GM12878 (cell line): ENCODE measurements at regions not wholly inside any gene's neighbourhood (a gene's known extent, or its start where the extent isn't known, plus 50 kb on each side); places are given as distances from the start of the nearest gene placed in this dataset.

Experiments used
- ATAC-seq: fragments of 200-7000 bp; cut with Tn5 transposase; 3 replicates; pipeline ENCODE4 v1.9.1; 2020; ENCODE audit warnings: mild to moderate bottlenecking, moderate library complexity
- BruUV-seq: library from RNA; stranded (reverse); fragments of 400-500 nt; replicated peaks from 2 replicates; lab custom pipeline; 2021; lab: Mats Ljungman, UMichigan
- CTCF ChIA-PET: fragments of 300-600 bp; sonication (Branson Sonifier 250); formaldehyde crosslinking; extraction: SDS; loops from one replicate; lab custom pipeline; 2021; ENCODE audit warnings: inconsistent platforms; lab: Yijun Ruan, JAX
- POLR2A ChIA-PET: fragments of 350-600 bp; formaldehyde crosslinking; extraction: SDS; loops from one replicate; lab custom pipeline; 2021; ENCODE audit warnings: inconsistent platforms; lab: Charles Lee
- RAD21 ChIA-PET: fragments of 300-600 bp; sonication (Branson Sonifier 250); formaldehyde crosslinking; loops from one replicate; lab custom pipeline; 2023; ENCODE audit warnings: antibody characterized with exemption; ENCODE audit not compliant: unreplicated experiment; lab: Charles Lee
- SMC1A ChIA-PET: fragments of 300-600 bp; sonication (Branson Sonifier 250); formaldehyde crosslinking; loops from one replicate; lab custom pipeline; 2023; ENCODE audit not compliant: unreplicated experiment, uncharacterized antibody; lab: Charles Lee
- DNase-seq: peaks from one replicate; pipeline ENCODE4 v3.0.0-alpha.2; 2011; ENCODE audit warnings: low read depth, low spot score
- FAIRE-seq: peaks from 3 replicates; lab custom pipeline; 2011; peaks lifted over from hg19 to GRCh38; lab: Jason Lieb, UNC
- H2AFZ ChIP-seq: 2 replicates; pipeline ENCODE4 v1.6.0; 2011; ENCODE audit warnings: low read depth, low read length, control low read depth; ENCODE audit not compliant: control insufficient read depth
- H3K27ac ChIP-seq: 2 replicates; pipeline ENCODE4 v1.5.1; 2011; ENCODE audit warnings: control low read depth; ENCODE audit not compliant: control insufficient read depth, insufficient read depth
- H3K27me3 ChIP-seq, 2 experiments: replicated peaks in 1 of 2; 2 replicates each; pipeline versions ENCODE4 v1.6.0 to v1.6.1; 2011; ENCODE audit warnings: low read length in 1 of 2; ENCODE audit not compliant: control insufficient read depth in 2 of 2, insufficient read depth in 2 of 2
- H3K36me3 ChIP-seq, 2 experiments: 2 replicates each; pipeline ENCODE4 v1.5.1; 2011; ENCODE audit warnings: low read length in 1 of 2; ENCODE audit not compliant: control insufficient read depth in 2 of 2, insufficient read depth in 2 of 2
- H3K4me1 ChIP-seq: 2 replicates; pipeline ENCODE4 v1.6.1; 2011; ENCODE audit warnings: mild to moderate bottlenecking, low read length, moderate library complexity, mixed read lengths; ENCODE audit not compliant: control insufficient read depth, insufficient read depth
- H3K4me2 ChIP-seq: 2 replicates; pipeline ENCODE4 v1.6.0; 2011; ENCODE audit warnings: control low read depth; ENCODE audit not compliant: control insufficient read depth, insufficient read depth
- H3K4me3 ChIP-seq: fragments of 200-600 bp; sonication (generic); 2 replicates; pipeline ENCODE4 v1.5.1; 2016
- H3K79me2 ChIP-seq: 2 replicates; pipeline ENCODE4 v1.6.0; 2011; ENCODE audit warnings: low read length; ENCODE audit not compliant: control insufficient read depth, insufficient read depth
- H3K9ac ChIP-seq: 2 replicates; pipeline ENCODE4 v1.8.0; 2011; ENCODE audit warnings: low read length, control low read depth, mixed read lengths; ENCODE audit not compliant: control insufficient read depth, insufficient read depth
- H3K9me3 ChIP-seq: replicated peaks from 3 replicates; pipeline ENCODE4 v1.5.1; 2011; ENCODE audit warnings: mild to moderate bottlenecking, low read length; ENCODE audit not compliant: control insufficient read depth, insufficient read depth
- H4K20me1 ChIP-seq: 2 replicates; pipeline ENCODE4 v1.6.0; 2011; ENCODE audit not compliant: control insufficient read depth, insufficient read depth
- CBX3 ChIP-seq: fragments of 200-600 bp; sonication (generic); IDR thresholded peaks from 2 replicates; pipeline ENCODE4 v1.6.1; 2016; ENCODE audit warnings: low read depth, borderline replicate concordance
- CHD2 ChIP-seq: IDR thresholded peaks from 2 replicates; pipeline ENCODE4 v1.6.1; 2011; ENCODE audit warnings: low read depth, low read length, improper control_type of control experiment, borderline replicate concordance
- EP300 ChIP-seq, 2 experiments: fragments of 150-350 bp in 1 of 2; IDR thresholded peaks; 2 replicates each; pipeline ENCODE4 v1.6.1; 2011 to 2012; ENCODE audit warnings: low read depth in 2 of 2, low read length in 2 of 2, borderline replicate concordance in 1 of 2, improper control_type of control experiment in 1 of 2, inconsistent platforms in 1 of 2; ENCODE audit not compliant: control insufficient read depth in 1 of 2
- EZH2 ChIP-seq: IDR thresholded peaks from 2 replicates; pipeline ENCODE4 v1.6.1; 2012; ENCODE audit warnings: low read depth, mild to moderate bottlenecking, control low read depth, inconsistent platforms, low read length, borderline replicate concordance; ENCODE audit not compliant: control insufficient read depth
- HCFC1 ChIP-seq: fragments of 150-350 bp; IDR thresholded peaks from 2 replicates; pipeline ENCODE4 v1.6.1; 2014; ENCODE audit warnings: low read length
- HDAC2 ChIP-seq: fragments of 200-600 bp; sonication (generic); IDR thresholded peaks from 2 replicates; pipeline ENCODE4 v1.6.1; 2017
- HDGF ChIP-seq: fragments of 450-650 bp; IDR thresholded peaks from 2 replicates; pipeline ENCODE4 v1.6.1; 2016; ENCODE audit warnings: antibody characterized with exemption
- NR2C2 ChIP-seq: IDR thresholded peaks from 2 replicates; pipeline ENCODE4 v1.6.1; 2011; ENCODE audit warnings: borderline replicate concordance, low read depth; ENCODE audit not compliant: control insufficient read depth, insufficient read length
- RUNX3 ChIP-seq: IDR thresholded peaks from 2 replicates; pipeline ENCODE4 v1.6.1; 2012; ENCODE audit warnings: low read length, inconsistent platforms
- TAF1 ChIP-seq: IDR thresholded peaks from 2 replicates; pipeline ENCODE4 v1.6.1; 2011; ENCODE audit warnings: mild to moderate bottlenecking, low read depth, low read length, borderline replicate concordance
- ZBED1 ChIP-seq: IDR thresholded peaks from 2 replicates; pipeline ENCODE4 v1.6.1; 2016; ENCODE audit warnings: borderline replicate concordance
- ZNF687 ChIP-seq: fragments of 450-650 bp; IDR thresholded peaks from 2 replicates; pipeline ENCODE4 v1.6.1; 2017; ENCODE audit warnings: mild to moderate bottlenecking, moderate library complexity
- WGBS: methylation state at CpG from one replicate; pipeline ENCODE4 v1.1.6; 2016; ENCODE audit warnings: low lambda C conversion rate; ENCODE audit not compliant: insufficient replicate concordance, insufficient coverage; ENCODE audit errors: missing lambda C conversion rate; 5-methylcytosine and 5-hydroxymethylcytosine counted together
- in situ Hi-C: fragments of 300-500 bp; cut with MboI; formaldehyde crosslinking; loops from 9 replicates; pipeline ENCODE4 v1.14.3; 2018; ENCODE audit warnings: mixed read lengths
- intact Hi-C: fragments of 100-400 bp; cut with micrococcal nuclease; formaldehyde crosslinking; loops from one replicate; pipeline ENCODE4 v1.14.2; 2022; ENCODE audit not compliant: unreplicated experiment

- no peaks in the 10 kb centered on the region; a peak in 1 of 4 replicates for H3K27me3 ChIP-seq
- no peak overlapping the region for H3K4me2 ChIP-seq
- no peak overlapping the region for H3K9ac ChIP-seq
- ChIA-PET POLR2A (no interaction called here), SMC1A (no interaction called here), RAD21 (interaction anchor here (0.6 kb wide), 1 partner anchor 181 kb away, joined by 3 read pairs; no protein-coding TSS in a partner anchor), CTCF (interaction anchor here (1.5 kb wide), 1 partner anchor 15 kb away, joined by 4 read pairs; no protein-coding TSS in a partner anchor)
- H3K9me3 ChIP-seq = no peaks in the 10 kb centered on the region
- H3K27ac ChIP-seq = no peak overlapping the region
- 0% methylated on average over 3 of the region's 3 CpGs for WGBS
- TF ChIP-seq HCFC1 (no peak), TAF1 (no peak), CBX3 (no peak)
- FAIRE-seq = no peak
- in situ Hi-C loops (no loop called here), intact Hi-C loops (no loop called here)
- no peaks in the 10 kb centered on the region for H3K36me3 ChIP-seq
- H4K20me1 ChIP-seq = no peaks in the 10 kb centered on the region
- BruUV-seq = no TSS peak
- H2AFZ ChIP-seq = no peak overlapping the region
- no peak for DNase-seq
- no peaks in the 10 kb centered on the region for H3K79me2 ChIP-seq
- no peak overlapping the region for H3K4me3 ChIP-seq
- no peak for ATAC-seq
- no peaks in the 10 kb centered on the region for H3K4me1 ChIP-seq
These were observed 497.8 kb downstream of the AGTPBP1 start for GRCh38 chr9:85243977-85244376.

- no peaks in the 10 kb centered on the region for H3K36me3 ChIP-seq
- H3K4me1 ChIP-seq = no peaks in the 10 kb centered on the region
- no peaks in the 10 kb centered on the region for H3K79me2 ChIP-seq
- ATAC-seq = no peak
- no peak overlapping the region for H3K9ac ChIP-seq
- RAD21 ChIA-PET = interaction anchor here (0.5 kb wide), 1 partner anchor 1606 kb away, joined by 3 read pairs; no protein-coding TSS in a partner anchor
- SMC1A ChIA-PET = interaction anchor here (0.6 kb wide), 1 partner anchor 1118 kb away, joined by 3 read pairs; no protein-coding TSS in a partner anchor
- no TSS peak for BruUV-seq
- POLR2A ChIA-PET = no interaction called here
- H3K27me3 ChIP-seq = no peaks in the 10 kb centered on the region
- TF ChIP-seq HDGF (no peak), HDAC2 (no peak), ZNF687 (no peak), EZH2 (no peak), ZBED1 (no peak), NR2C2 (no peak), CHD2 (no peak), RUNX3 (no peak), EP300 (IDR thresholded peaks at IDR 0.05; ENCODE audit: borderline replicate concordance in 1 of 2, control insufficient read depth in 1 of 2, low read depth in 2 of 2, low read length in 2 of 2) (no peak)
- no peak overlapping the region for H3K4me2 ChIP-seq
- CTCF ChIA-PET = no interaction called here
- H3K9me3 ChIP-seq = no peaks in the 10 kb centered on the region
- no peak overlapping the region for H2AFZ ChIP-seq
- no peak overlapping the region for H3K4me3 ChIP-seq
- intact Hi-C loops = no loop called here
- WGBS = 0% methylated on average over 1 of the region's 1 CpG
- H4K20me1 ChIP-seq = no peaks in the 10 kb centered on the region
- DNase-seq = no peak
- no peak overlapping the region for H3K27ac ChIP-seq
- in situ Hi-C loops = no loop called here
- no peak for FAIRE-seq
These were observed 504.3 kb downstream of the AGTPBP1 start for GRCh38 chr9:85237478-85237877.
